ENCODE measurements at regions not wholly inside any gene's neighbourhood (a gene's known extent, or its start where the extent isn't known, plus 50 kb on each side); places are given as distances from the start of the nearest gene placed in this dataset.

DNA sequence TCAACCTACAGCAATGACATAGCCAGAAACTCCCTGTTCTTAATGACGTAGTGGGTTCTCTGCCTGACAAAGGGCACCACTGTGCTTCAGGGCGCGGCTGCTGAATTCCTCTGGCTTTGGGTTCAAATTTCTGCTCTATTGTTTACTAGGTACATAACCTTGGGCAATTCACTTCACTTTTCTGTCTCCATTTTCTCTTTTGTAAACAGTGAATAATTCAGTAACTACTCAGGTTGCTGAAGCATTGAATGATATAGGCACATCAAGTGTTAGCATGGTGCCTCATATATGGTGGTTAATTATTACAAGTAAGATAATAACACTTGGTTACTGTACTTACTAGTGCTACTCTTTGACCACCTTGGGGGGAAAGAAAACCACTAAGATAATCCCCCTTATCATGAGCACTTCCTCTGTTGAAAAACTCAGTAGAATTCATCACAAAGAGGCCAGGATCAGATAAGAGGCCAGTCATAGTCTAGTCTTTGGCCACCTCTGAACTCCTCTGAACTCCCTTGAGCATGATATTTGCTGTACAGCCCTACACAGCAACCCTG lies 92.0 kb upstream of the AHR start (continued):
- TF ChIP-seq, protein P1, sequence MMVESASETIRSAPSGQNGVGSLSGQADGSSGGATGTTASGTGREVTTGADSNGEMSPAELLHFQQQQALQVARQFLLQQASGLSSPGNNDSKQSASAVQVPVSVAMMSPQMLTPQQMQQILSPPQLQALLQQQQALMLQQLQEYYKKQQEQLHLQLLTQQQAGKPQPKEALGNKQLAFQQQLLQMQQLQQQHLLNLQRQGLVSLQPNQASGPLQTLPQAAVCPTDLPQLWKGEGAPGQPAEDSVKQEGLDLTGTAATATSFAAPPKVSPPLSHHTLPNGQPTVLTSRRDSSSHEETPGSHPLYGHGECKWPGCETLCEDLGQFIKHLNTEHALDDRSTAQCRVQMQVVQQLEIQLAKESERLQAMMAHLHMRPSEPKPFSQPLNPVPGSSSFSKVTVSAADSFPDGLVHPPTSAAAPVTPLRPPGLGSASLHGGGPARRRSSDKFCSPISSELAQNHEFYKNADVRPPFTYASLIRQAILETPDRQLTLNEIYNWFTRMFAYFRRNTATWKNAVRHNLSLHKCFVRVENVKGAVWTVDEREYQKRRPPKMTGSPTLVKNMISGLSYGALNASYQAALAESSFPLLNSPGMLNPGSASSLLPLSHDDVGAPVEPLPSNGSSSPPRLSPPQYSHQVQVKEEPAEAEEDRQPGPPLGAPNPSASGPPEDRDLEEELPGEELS (CRISPR knock-in tag; IDR thresholded peaks at IDR 0.05) = peak; percentile 97
- TF ChIP-seq FOSL1 (CRISPR knock-in tag; IDR thresholded peaks at IDR 0.05; ENCODE audit: borderline replicate concordance) (peak; percentile 33; the same call in 1 of the 2 replicates), ZHX2 (IDR thresholded peaks at IDR 0.05; ENCODE audit: low read depth) (no peak; the same call in 1 of the 2 replicates), ZHX2 (CRISPR knock-in tag; IDR thresholded peaks at IDR 0.05; ENCODE audit: borderline replicate concordance) (no peak), ZNF335 (CRISPR knock-in tag; IDR thresholded peaks at IDR 0.05) (peak; percentile 43; the same call in 1 of the 2 replicates), RBAK (CRISPR knock-in tag; IDR thresholded peaks at IDR 0.05) (no peak), NFYC (CRISPR knock-in tag; IDR thresholded peaks at IDR 0.05) (peak; percentile 12; the same call in 1 of the 2 replicates), ZNF776 (CRISPR knock-in tag; IDR thresholded peaks at IDR 0.05) (no peak), ZNF552 (CRISPR knock-in tag; IDR thresholded peaks at IDR 0.05; ENCODE audit: borderline replicate concordance) (no peak), ZNF460 (CRISPR knock-in tag; IDR thresholded peaks at IDR 0.05; ENCODE audit: borderline replicate concordance) (peak; percentile 13; the same call in 1 of the 2 replicates), PCBP2 (optimal IDR thresholded peaks at IDR 0.05; ENCODE audit: low read depth, low read length, poor library complexity, severe bottlenecking) (no peak), MAFF (IDR thresholded peaks at IDR 0.05; ENCODE audit: low read depth, low read length) (no peak; the same call in 1 of the 2 replicates), BCL3 (CRISPR knock-in tag; IDR thresholded peaks at IDR 0.05) (no peak), YY1 (IDR thresholded peaks at IDR 0.05; ENCODE audit: insufficient read depth, insufficient replicate concordance, low read depth, low read length) (peak; percentile 30), MXD4 (CRISPR knock-in tag; IDR thresholded peaks at IDR 0.05) (0 out of 2 replicates have a peak, but pooled peaks have one; percentile 25), ISL2 (CRISPR knock-in tag; IDR thresholded peaks at IDR 0.05) (peak; percentile 98), TCF12 (IDR thresholded peaks at IDR 0.05) (no peak), TCF12 (CRISPR knock-in tag; IDR thresholded peaks at IDR 0.05) (0 out of 2 replicates have a peak, but pooled peaks have one; percentile 69)
- TF ChIP-seq, protein P2, sequence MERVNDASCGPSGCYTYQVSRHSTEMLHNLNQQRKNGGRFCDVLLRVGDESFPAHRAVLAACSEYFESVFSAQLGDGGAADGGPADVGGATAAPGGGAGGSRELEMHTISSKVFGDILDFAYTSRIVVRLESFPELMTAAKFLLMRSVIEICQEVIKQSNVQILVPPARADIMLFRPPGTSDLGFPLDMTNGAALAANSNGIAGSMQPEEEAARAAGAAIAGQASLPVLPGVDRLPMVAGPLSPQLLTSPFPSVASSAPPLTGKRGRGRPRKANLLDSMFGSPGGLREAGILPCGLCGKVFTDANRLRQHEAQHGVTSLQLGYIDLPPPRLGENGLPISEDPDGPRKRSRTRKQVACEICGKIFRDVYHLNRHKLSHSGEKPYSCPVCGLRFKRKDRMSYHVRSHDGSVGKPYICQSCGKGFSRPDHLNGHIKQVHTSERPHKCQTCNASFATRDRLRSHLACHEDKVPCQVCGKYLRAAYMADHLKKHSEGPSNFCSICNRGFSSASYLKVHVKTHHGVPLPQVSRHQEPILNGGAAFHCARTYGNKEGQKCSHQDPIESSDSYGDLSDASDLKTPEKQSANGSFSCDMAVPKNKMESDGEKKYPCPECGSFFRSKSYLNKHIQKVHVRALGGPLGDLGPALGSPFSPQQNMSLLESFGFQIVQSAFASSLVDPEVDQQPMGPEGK (CRISPR knock-in tag; IDR thresholded peaks at IDR 0.05) = peak; percentile 74

All from HepG2 (cell line).